Fibroblast of the aortic adventitia (primary cell): ENCODE measurements at regions not wholly inside any gene's neighbourhood (a gene's known extent, or its start where the extent isn't known, plus 50 kb on each side); places are given as distances from the start of the nearest gene placed in this dataset.
"Not testable (repeated sequence)": the region's sequence is repeated elsewhere in the genome, so short reads cannot be mapped to it uniquely, and the experiment has no call there.

Experiments
- DNase-seq: peaks from one replicate; pipeline ENCODE4 v3.0.0-alpha.2; 2010; ENCODE audit warnings: low read depth
- H3K4me3 ChIP-seq: 2 replicates; pipeline ENCODE4 v1.5.1; 2011; ENCODE audit warnings: low read depth, mild to moderate bottlenecking, control low read depth, low read length, moderate library complexity
- CTCF ChIP-seq: IDR thresholded peaks from 2 replicates; pipeline ENCODE4 v1.5.1; 2011; ENCODE audit warnings: mild to moderate bottlenecking, low read length, control low read depth, inconsistent platforms; ENCODE audit not compliant: insufficient read depth

- TF ChIP-seq CTCF: no peak
- no peak for DNase-seq
- H3K4me3 ChIP-seq: no peak overlapping the region
Measured at GRCh38 chr5:34455098-34455497, 201.0 kb upstream of the RAI14 start.

GRCh38 chr5:34459908-34460307, 196.2 kb upstream of the RAI14 start:
- no peak for TF ChIP-seq CTCF
- no peak for DNase-seq
- no peak overlapping the region for H3K4me3 ChIP-seq

GRCh38 chr5:34460496-34460895, 195.6 kb upstream of the RAI14 start:
- no peak overlapping the region for H3K4me3 ChIP-seq
- DNase-seq: peak; percentile 10
- TF ChIP-seq CTCF: no peak

GRCh38 chr5:34464829-34465228, 191.3 kb upstream of the RAI14 start:
- TF ChIP-seq CTCF: no peak
- no peak overlapping the region for H3K4me3 ChIP-seq
- peak; percentile 5 for DNase-seq

GRCh38 chr5:34465301-34465700, 190.8 kb upstream of the RAI14 start:
- H3K4me3 ChIP-seq: not testable (repeated sequence)
- peak; percentile 78 for DNase-seq
- peak; percentile 45 for TF ChIP-seq CTCF

GRCh38 chr5:34466519-34467388, 189.4 kb upstream of the RAI14 start:
- H3K4me3 ChIP-seq: not testable (repeated sequence)

GRCh38 chr5:34467436-34467835, 188.7 kb upstream of the RAI14 start:
- H3K4me3 ChIP-seq: no peak overlapping the region
- no peak for TF ChIP-seq CTCF
- no peak for DNase-seq

More at GRCh38 chr5:34466519-34467388, 189.4 kb upstream of the RAI14 start:
- not testable (repeated sequence) for DNase-seq

- H3K4me3 ChIP-seq: not testable (repeated sequence)
Measured at GRCh38 chr5:34467984-34468383, 188.1 kb upstream of the RAI14 start.

More at GRCh38 chr5:34467984-34468383, 188.1 kb upstream of the RAI14 start:
- peak; percentile 4 for DNase-seq
